Lung microvascular endothelial cell (primary cell): ENCODE measurements at regions not wholly inside any gene's neighbourhood (a gene's known extent, or its start where the extent isn't known, plus 50 kb on each side); places are given as distances from the start of the nearest gene placed in this dataset.
A peak's percentile ranks its signal among the peaks of the same experiment; 100 is the strongest.

Experiments used
- DNase-seq, 2 donors: peaks; one replicate each; pipeline versions ENCODE4 v3.0.0 to v3.0.0-alpha.2; 2010; ENCODE audit warnings: low read depth in 2 of 2

GRCh38 chr1:234989479-234990327 lies 138.9 kb downstream of the TOMM20 start:
- no peak for DNase-seq

GRCh38 chr1:234989019-234989418 lies 139.6 kb downstream of the TOMM20 start:
- no peak for DNase-seq

- DNase-seq: no peak
Measured at GRCh38 chr1:234988536-234988935, 140.1 kb downstream of the TOMM20 start.

- no peak for DNase-seq
Measured at GRCh38 chr1:234988155-234988517, 140.5 kb downstream of the TOMM20 start.

GRCh38 chr1:234987415-234988154 lies 141.1 kb downstream of the TOMM20 start:
- DNase-seq: peak; percentile 93 to 99

GRCh38 chr1:234986750-234987414 lies 141.8 kb downstream of the TOMM20 start:
- DNase-seq: peak; percentile 90 to 97

- DNase-seq: no peak
Measured at GRCh38 chr1:234985516-234986294, 142.9 kb downstream of the TOMM20 start.

- DNase-seq: no peak
Measured at GRCh38 chr1:234985007-234985370, 143.6 kb downstream of the TOMM20 start.

GRCh38 chr1:234983564-234984238 lies 144.9 kb downstream of the TOMM20 start:
- no peak for DNase-seq

GRCh38 chr1:234981758-234982157 lies 146.9 kb downstream of the TOMM20 start:
- DNase-seq: no peak

- DNase-seq: peak; percentile 98 to 100
Measured at GRCh38 chr1:234980645-234981396, 147.8 kb downstream of the TOMM20 start.

GRCh38 chr1:234980291-234980644 lies 148.4 kb downstream of the TOMM20 start:
- no peak for DNase-seq

GRCh38 chr1:234979296-234980279 lies 149.0 kb downstream of the TOMM20 start:
- DNase-seq: peak in 1 of 2 donors; percentile 57

GRCh38 chr1:234978397-234979295 lies 150.0 kb downstream of the TOMM20 start:
- DNase-seq: peak; percentile 80 to 89

- peak; percentile 41 to 47 for DNase-seq
Measured at GRCh38 chr1:234977875-234978396, 150.7 kb downstream of the TOMM20 start.

- no peak for DNase-seq
Measured at GRCh38 chr1:234976861-234977680, 151.6 kb downstream of the TOMM20 start.
